HPDE6-E6E7 (cell line): ENCODE measurements at regions not wholly inside any gene's neighbourhood (a gene's known extent, or its start where the extent isn't known, plus 50 kb on each side); places are given as distances from the start of the nearest gene placed in this dataset.

Source experiments
- DNase-seq: peaks from one replicate; pipeline ENCODE4 v3.0.0; 2011; ENCODE audit warnings: missing footprints; ENCODE audit errors: extremely low spot score

- no peak for DNase-seq
These were observed 746.2 kb downstream of the TUSC7 start for GRCh38 chr3:117455782-117456181.

GRCh38 chr3:117463276-117464115 is 753.9 kb downstream of the TUSC7 start:
- DNase-seq, result no peak

- DNase-seq, result no peak
These were observed 762.3 kb downstream of the TUSC7 start for GRCh38 chr3:117471831-117472230.

- no peak for DNase-seq
These were observed 764.5 kb downstream of the TUSC7 start for GRCh38 chr3:117473981-117474538.

GRCh38 chr3:117476572-117476971 is 767.0 kb downstream of the TUSC7 start:
- DNase-seq, result no peak

GRCh38 chr3:117477214-117477755 is 767.7 kb downstream of the TUSC7 start:
- DNase-seq, result no peak

GRCh38 chr3:117479095-117479494 is 769.5 kb downstream of the TUSC7 start:
- no peak for DNase-seq

GRCh38 chr3:117480525-117480924 is 770.9 kb downstream of the TUSC7 start:
- no peak for DNase-seq

GRCh38 chr3:117480972-117481371 is 771.4 kb downstream of the TUSC7 start:
- no peak for DNase-seq

- no peak for DNase-seq
These were observed 774.3 kb downstream of the TUSC7 start for GRCh38 chr3:117483839-117484238.

- no peak for DNase-seq
These were observed 776.3 kb downstream of the TUSC7 start for GRCh38 chr3:117485841-117486240.

GRCh38 chr3:117486719-117487716 is 777.4 kb downstream of the TUSC7 start:
- DNase-seq, result no peak

- no peak for DNase-seq
These were observed 779.4 kb downstream of the TUSC7 start for GRCh38 chr3:117488983-117489382.

- DNase-seq, result no peak
These were observed 780.1 kb downstream of the TUSC7 start for GRCh38 chr3:117489663-117490079.

GRCh38 chr3:117490716-117491115 is 781.1 kb downstream of the TUSC7 start:
- DNase-seq, result no peak

GRCh38 chr3:117495620-117496019 is 786.0 kb downstream of the TUSC7 start:
- no peak for DNase-seq

- DNase-seq, result no peak
These were observed 789.8 kb downstream of the TUSC7 start for GRCh38 chr3:117499189-117499870.

GRCh38 chr3:117507958-117508357 is 798.4 kb downstream of the TUSC7 start:
- DNase-seq, result no peak

- DNase-seq, result no peak
These were observed 800.3 kb downstream of the TUSC7 start for GRCh38 chr3:117509858-117510257.

- DNase-seq, result no peak
These were observed 800.8 kb downstream of the TUSC7 start for GRCh38 chr3:117510396-117510795.

GRCh38 chr3:117512975-117513374 is 803.4 kb downstream of the TUSC7 start:
- DNase-seq, result no peak
